ENCODE measurements at regions not wholly inside any gene's neighbourhood (a gene's known extent, or its start where the extent isn't known, plus 50 kb on each side); places are given as distances from the start of the nearest gene placed in this dataset.

GRCh38 chr19:30206187-30206586 is 166.0 kb upstream of the ZNF536 start:
- no peaks in the 10 kb centered on the region for H3K27me3 ChIP-seq (ENCODE audit: insufficient read depth, low read length)
- Mint-ChIP-seq H3K27ac (no peak overlapping the region), H3K36me3 (no peaks in the 10 kb centered on the region), H3K9me3 (peaks cover 0 to 4% (median under 1%) of the 10 kb centered on the region in 8 donors), H3K27me3 (peaks cover 3 to 6% of the 10 kb centered on the region in 2 donors), H3K4me1 (no peaks in the 10 kb centered on the region), H3K4me3 (no peak overlapping the region)
- H3K4me3 ChIP-seq (ENCODE audit: low read length in 2 of 2) = no peak overlapping the region
- ChIA-PET CTCF (ENCODE audit: partially characterized antibody) (no interaction called here), POLR2A (ENCODE audit: partially characterized antibody) (no interaction called here)
- DNase-seq = no peak
- H3K9me3 ChIP-seq (ENCODE audit: control insufficient read depth in 1 of 2, low read length in 2 of 2) = no peaks in the 10 kb centered on the region
- H3K27ac ChIP-seq (ENCODE audit: low read depth, low read length) = no peak overlapping the region
- intact Hi-C loops (cut with micrococcal nuclease) = no loop called here
- H3K36me3 ChIP-seq (ENCODE audit: insufficient read depth, low read length) = no peaks in the 10 kb centered on the region
- H3K4me1 ChIP-seq (ENCODE audit: insufficient read depth, low read length) = no peaks in the 10 kb centered on the region

GRCh38 chr19:30207357-30207756 is 164.8 kb upstream of the ZNF536 start:
- ChIA-PET CTCF (ENCODE audit: partially characterized antibody) (no interaction called here), POLR2A (ENCODE audit: partially characterized antibody) (no interaction called here)
- no peaks in the 10 kb centered on the region for H3K9me3 ChIP-seq (ENCODE audit: control insufficient read depth in 1 of 2, low read length in 2 of 2)
- H3K27me3 ChIP-seq (ENCODE audit: insufficient read depth, low read length) = no peaks in the 10 kb centered on the region
- H3K27ac Mint-ChIP-seq = no peak overlapping the region
- intact Hi-C loops (cut with micrococcal nuclease) = no loop called here
- no peaks in the 10 kb centered on the region for H3K4me1 ChIP-seq (ENCODE audit: insufficient read depth, low read length)
- H3K9me3 Mint-ChIP-seq = peaks cover 0 to 4% (median 0%) of the 10 kb centered on the region in 8 donors
- H3K4me3 ChIP-seq (ENCODE audit: low read length in 2 of 2) = no peak overlapping the region
- no peaks in the 10 kb centered on the region for H3K36me3 ChIP-seq (ENCODE audit: insufficient read depth, low read length)
- H3K27ac ChIP-seq (ENCODE audit: low read depth, low read length) = no peak overlapping the region
- DNase-seq = no peak
- H3K4me3 Mint-ChIP-seq = no peak overlapping the region
- H3K36me3 Mint-ChIP-seq = no peaks in the 10 kb centered on the region
- H3K4me1 Mint-ChIP-seq = no peaks in the 10 kb centered on the region
- H3K27me3 Mint-ChIP-seq = peaks cover 3 to 8% of the 10 kb centered on the region in 2 donors

GRCh38 chr19:30208436-30209060 is 163.6 kb upstream of the ZNF536 start:
- Histone ChIP-seq H3K9me3 (ENCODE audit: control insufficient read depth in 1 of 2, low read length in 2 of 2) (no peaks in the 10 kb centered on the region), H3K27ac (ENCODE audit: low read depth, low read length) (no peak overlapping the region), H3K27me3 (ENCODE audit: insufficient read depth, low read length) (no peaks in the 10 kb centered on the region), H3K4me1 (ENCODE audit: insufficient read depth, low read length) (no peaks in the 10 kb centered on the region), H3K4me3 (ENCODE audit: low read length in 2 of 2) (no peak overlapping the region), H3K36me3 (ENCODE audit: insufficient read depth, low read length) (no peaks in the 10 kb centered on the region)
- H3K36me3 Mint-ChIP-seq = no peaks in the 10 kb centered on the region
- peaks cover 0 to 4% (median 0%) of the 10 kb centered on the region in 8 donors for H3K9me3 Mint-ChIP-seq
- no peak overlapping the region for H3K4me3 Mint-ChIP-seq
- no peak for DNase-seq
- no peaks in the 10 kb centered on the region for H3K4me1 Mint-ChIP-seq
- intact Hi-C loops (cut with micrococcal nuclease) = no loop called here
- peaks cover 3 to 8% of the 10 kb centered on the region in 2 donors for H3K27me3 Mint-ChIP-seq
- ChIA-PET CTCF (ENCODE audit: partially characterized antibody) (no interaction called here), POLR2A (ENCODE audit: partially characterized antibody) (no interaction called here)
- no peak overlapping the region for H3K27ac Mint-ChIP-seq

GRCh38 chr19:30209617-30210600 is 162.3 kb upstream of the ZNF536 start:
- intact Hi-C loops (cut with micrococcal nuclease) = no loop called here
- no peaks in the 10 kb centered on the region for H3K36me3 ChIP-seq (ENCODE audit: insufficient read depth, low read length)
- H3K9me3 Mint-ChIP-seq = peaks cover 0 to 4% (median 0%) of the 10 kb centered on the region in 8 donors
- H3K4me3 ChIP-seq (ENCODE audit: low read length in 2 of 2) = no peak overlapping the region
- DNase-seq = no peak
- H3K27ac Mint-ChIP-seq = peak overlapping the region in 1 of 7 donors; percentile 33
- no peaks in the 10 kb centered on the region for H3K36me3 Mint-ChIP-seq
- H3K4me3 Mint-ChIP-seq = no peak overlapping the region
- ChIA-PET CTCF (ENCODE audit: partially characterized antibody) (no interaction called here), POLR2A (ENCODE audit: partially characterized antibody) (no interaction called here)
- H3K4me1 Mint-ChIP-seq = peaks cover 0 to 4% (median 1%) of the 10 kb centered on the region in 4 donors
- H3K4me1 ChIP-seq (ENCODE audit: insufficient read depth, low read length) = no peaks in the 10 kb centered on the region
- H3K27me3 ChIP-seq (ENCODE audit: insufficient read depth, low read length) = no peaks in the 10 kb centered on the region
- H3K27me3 Mint-ChIP-seq = peaks cover 3 to 8% of the 10 kb centered on the region in 2 donors
- H3K27ac ChIP-seq (ENCODE audit: low read depth, low read length) = no peak overlapping the region
- no peaks in the 10 kb centered on the region for H3K9me3 ChIP-seq (ENCODE audit: control insufficient read depth in 1 of 2, low read length in 2 of 2)

- peaks cover 0 to 6% (median 2%) of the 10 kb centered on the region in 4 donors for H3K4me1 Mint-ChIP-seq
- ChIA-PET CTCF (ENCODE audit: partially characterized antibody) (no interaction called here), POLR2A (ENCODE audit: partially characterized antibody) (no interaction called here)
- peaks cover 3 to 8% of the 10 kb centered on the region in 2 donors for H3K27me3 Mint-ChIP-seq
- Histone ChIP-seq H3K4me1 (ENCODE audit: insufficient read depth, low read length) (no peaks in the 10 kb centered on the region), H3K27ac (ENCODE audit: low read depth, low read length) (no peak overlapping the region), H3K4me3 (ENCODE audit: low read length in 2 of 2) (no peak overlapping the region), H3K27me3 (ENCODE audit: insufficient read depth, low read length) (no peaks in the 10 kb centered on the region), H3K36me3 (ENCODE audit: insufficient read depth, low read length) (no peaks in the 10 kb centered on the region), H3K9me3 (ENCODE audit: control insufficient read depth in 1 of 2, low read length in 2 of 2) (no peaks in the 10 kb centered on the region)
- H3K9me3 Mint-ChIP-seq = peaks cover 0 to 3% (median 0%) of the 10 kb centered on the region in 8 donors
- no peaks in the 10 kb centered on the region for H3K36me3 Mint-ChIP-seq
- intact Hi-C loops (cut with micrococcal nuclease) = no loop called here
- no peak overlapping the region for H3K4me3 Mint-ChIP-seq
- no peak for DNase-seq
- no peak overlapping the region for H3K27ac Mint-ChIP-seq
Measured at GRCh38 chr19:30212574-30212973, 159.6 kb upstream of the ZNF536 start.

GRCh38 chr19:30214651-30215051 is 157.5 kb upstream of the ZNF536 start:
- Histone ChIP-seq H3K27ac (ENCODE audit: low read depth, low read length) (no peak overlapping the region), H3K27me3 (ENCODE audit: insufficient read depth, low read length) (no peaks in the 10 kb centered on the region), H3K9me3 (ENCODE audit: control insufficient read depth in 1 of 2, low read length in 2 of 2) (no peaks in the 10 kb centered on the region), H3K4me3 (ENCODE audit: low read length in 2 of 2) (no peak overlapping the region), H3K4me1 (ENCODE audit: insufficient read depth, low read length) (no peaks in the 10 kb centered on the region), H3K36me3 (ENCODE audit: insufficient read depth, low read length) (no peaks in the 10 kb centered on the region)
- Mint-ChIP-seq H3K27ac (peak overlapping the region in 1 of 7 donors; percentile 8), H3K4me1 (peaks cover 0 to 6% (median 2%) of the 10 kb centered on the region in 4 donors), H3K27me3 (peaks cover 3 to 6% of the 10 kb centered on the region in 2 donors), H3K4me3 (peak overlapping the region in 3 of 8 donors; percentile 12 to 67 (median 21)), H3K36me3 (no peaks in the 10 kb centered on the region), H3K9me3 (peaks cover 0 to 3% (median 0%) of the 10 kb centered on the region in 8 donors)
- intact Hi-C loops (cut with micrococcal nuclease) = no loop called here
- POLR2A ChIA-PET (ENCODE audit: partially characterized antibody) = no interaction called here
- no peak for DNase-seq
- CTCF ChIA-PET (ENCODE audit: partially characterized antibody) = no interaction called here

GRCh38 chr19:30215248-30215647 is 156.9 kb upstream of the ZNF536 start:
- ChIA-PET CTCF (ENCODE audit: partially characterized antibody) (no interaction called here), POLR2A (ENCODE audit: partially characterized antibody) (no interaction called here)
- Mint-ChIP-seq H3K4me1 (peaks cover 0 to 6% (median 2%) of the 10 kb centered on the region in 4 donors), H3K27me3 (peaks cover 3 to 6% of the 10 kb centered on the region in 2 donors), H3K9me3 (peaks cover 0 to 3% (median 0%) of the 10 kb centered on the region in 8 donors), H3K36me3 (no peaks in the 10 kb centered on the region), H3K27ac (no peak overlapping the region), H3K4me3 (peak overlapping the region in 1 of 8 donors; percentile 67)
- Histone ChIP-seq H3K27ac (ENCODE audit: low read depth, low read length) (no peak overlapping the region), H3K4me3 (ENCODE audit: low read length in 2 of 2) (no peak overlapping the region), H3K27me3 (ENCODE audit: insufficient read depth, low read length) (no peaks in the 10 kb centered on the region), H3K4me1 (ENCODE audit: insufficient read depth, low read length) (no peaks in the 10 kb centered on the region), H3K9me3 (ENCODE audit: control insufficient read depth in 1 of 2, low read length in 2 of 2) (no peaks in the 10 kb centered on the region), H3K36me3 (ENCODE audit: insufficient read depth, low read length) (no peaks in the 10 kb centered on the region)
- intact Hi-C loops (cut with micrococcal nuclease) = no loop called here
- DNase-seq = no peak

Data from CD4-positive, alpha-beta memory T cell (primary cell).